A549 (cell line): ENCODE measurements at regions not wholly inside any gene's neighbourhood (a gene's known extent, or its start where the extent isn't known, plus 50 kb on each side); places are given as distances from the start of the nearest gene placed in this dataset.

Source experiments
- EHMT2 ChIP-seq: fragments of 200-600 bp; sonication (generic); IDR thresholded peaks from 2 replicates; pipeline ENCODE4 v1.6.1; 2016; ENCODE audit warnings: antibody characterized with exemption, low read depth, mild to moderate bottlenecking, moderate library complexity
- EP300 ChIP-seq, 2 experiments: fragments of >200 bp; sonication (Bioruptor Twin); formaldehyde crosslinking; IDR thresholded peaks; 2 replicates in 1 of 2; 3 replicates in 1 of 2; pipeline ENCODE4 v1.6.1; 2016 to 2017
- FOSL2 ChIP-seq, 2 experiments: fragments of 450-650 bp in 1 of 2; fragments of >200 bp in 1 of 2; sonication (Bioruptor Twin) in 1 of 2; formaldehyde crosslinking; IDR thresholded peaks; 2 replicates each; pipeline versions ENCODE4 v1.5.0 to v1.6.1; 2016 to 2020; ENCODE audit warnings: mild to moderate bottlenecking in 1 of 2, moderate library complexity in 1 of 2
- HMGXB4 ChIP-seq: fragments of 250-450 bp; sonication (Bioruptor Pico); IDR thresholded peaks from 2 replicates; pipeline ENCODE4 v1.5.0; 2021; ENCODE audit warnings: mild to moderate bottlenecking, moderate library complexity, borderline replicate concordance
- HOXA7 ChIP-seq: fragments of 250-450 bp; sonication (Bioruptor Pico); IDR thresholded peaks from 2 replicates; pipeline ENCODE4 v1.5.0; 2020; ENCODE audit warnings: mild to moderate bottlenecking, moderate library complexity
- KDM5A ChIP-seq: fragments of 200-600 bp; sonication (generic); IDR thresholded peaks from 2 replicates; pipeline ENCODE4 v1.6.1; 2016; ENCODE audit warnings: antibody characterized with exemption, mild to moderate bottlenecking
- NR3C1 ChIP-seq: fragments of >200 bp; sonication (Bioruptor Twin); formaldehyde crosslinking; IDR thresholded peaks from 3 replicates; pipeline ENCODE4 v1.6.1; 2017
- POLR2A ChIP-seq: IDR thresholded peaks from 2 replicates; pipeline ENCODE4 v1.6.1; 2012; ENCODE audit warnings: mild to moderate bottlenecking, low read length
- RAD21 ChIP-seq, 2 experiments: fragments of >200 bp in 1 of 2; sonication (Bioruptor Twin) in 1 of 2; formaldehyde crosslinking in 1 of 2; IDR thresholded peaks in 1 of 2; conservative IDR thresholded peaks in 1 of 2; 2 replicates in 1 of 2; 3 replicates in 1 of 2; pipeline ENCODE4 v1.6.1; 2012 to 2018; ENCODE audit warnings: inconsistent platforms in 1 of 2
- RCOR1 ChIP-seq: fragments of 150-350 bp; IDR thresholded peaks from 2 replicates; pipeline ENCODE4 v1.6.1; 2014; ENCODE audit warnings: antibody characterized with exemption, low read length, low read depth
- TF ChIP-seq, protein P1 (sequence below): IDR thresholded peaks from 2 replicates; pipeline ENCODE4 v1.6.1; 2012
- TF ChIP-seq, protein P2 (sequence below): fragments of >200 bp; sonication (Bioruptor Twin); formaldehyde crosslinking; IDR thresholded peaks from 3 replicates; pipeline ENCODE4 v1.5.1; 2016
- TF ChIP-seq, protein P3 (sequence below): fragments of 200-600 bp; sonication (generic); IDR thresholded peaks from 2 replicates; pipeline ENCODE4 v1.6.1; 2016; ENCODE audit warnings: antibody characterized with exemption, mild to moderate bottlenecking, moderate library complexity

DNA sequence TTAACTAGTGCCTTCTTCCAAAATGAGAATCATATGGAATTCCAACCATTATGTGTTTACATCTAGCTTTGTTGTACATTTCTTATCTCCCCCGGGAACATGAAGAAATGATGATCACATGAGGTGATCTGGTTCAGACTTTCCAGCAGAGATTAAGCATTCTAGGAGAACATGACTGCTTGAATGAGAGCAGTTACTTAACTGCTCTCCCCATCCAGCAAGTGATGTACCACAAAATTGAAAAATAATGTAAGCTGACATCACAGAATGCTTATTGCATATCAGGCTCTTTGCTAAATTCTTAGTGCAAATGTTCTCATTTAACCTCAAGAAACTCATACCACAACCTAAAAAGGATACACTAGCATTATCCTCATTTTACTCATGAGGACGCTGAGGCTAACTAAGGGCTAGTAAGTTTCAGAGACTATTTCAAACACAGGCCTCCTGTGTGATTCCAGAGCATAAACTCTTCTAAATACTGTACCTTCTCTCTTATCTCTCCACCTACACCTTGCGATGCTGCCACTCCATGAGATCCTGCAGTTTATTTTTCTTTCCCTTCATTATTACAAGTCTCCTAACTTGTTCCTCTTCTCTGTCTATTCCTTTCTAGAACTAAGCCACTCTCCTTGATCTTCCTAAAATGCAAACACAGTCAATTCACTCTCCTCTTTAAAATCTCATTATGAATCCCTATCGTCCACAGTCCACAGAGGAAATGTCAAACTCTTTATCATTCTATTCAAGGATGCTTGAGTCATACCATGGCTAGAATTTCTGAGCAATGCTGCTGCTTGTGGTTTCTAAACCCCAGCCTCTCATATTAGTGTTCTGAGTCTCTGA, 1224.8 kb upstream of the ZEB2 start:
- TF ChIP-seq HMGXB4 = no peak
- TF ChIP-seq, protein P1, sequence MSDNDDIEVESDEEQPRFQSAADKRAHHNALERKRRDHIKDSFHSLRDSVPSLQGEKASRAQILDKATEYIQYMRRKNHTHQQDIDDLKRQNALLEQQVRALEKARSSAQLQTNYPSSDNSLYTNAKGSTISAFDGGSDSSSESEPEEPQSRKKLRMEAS = no peak
- no peak for TF ChIP-seq NR3C1
- TF ChIP-seq, protein P2, sequence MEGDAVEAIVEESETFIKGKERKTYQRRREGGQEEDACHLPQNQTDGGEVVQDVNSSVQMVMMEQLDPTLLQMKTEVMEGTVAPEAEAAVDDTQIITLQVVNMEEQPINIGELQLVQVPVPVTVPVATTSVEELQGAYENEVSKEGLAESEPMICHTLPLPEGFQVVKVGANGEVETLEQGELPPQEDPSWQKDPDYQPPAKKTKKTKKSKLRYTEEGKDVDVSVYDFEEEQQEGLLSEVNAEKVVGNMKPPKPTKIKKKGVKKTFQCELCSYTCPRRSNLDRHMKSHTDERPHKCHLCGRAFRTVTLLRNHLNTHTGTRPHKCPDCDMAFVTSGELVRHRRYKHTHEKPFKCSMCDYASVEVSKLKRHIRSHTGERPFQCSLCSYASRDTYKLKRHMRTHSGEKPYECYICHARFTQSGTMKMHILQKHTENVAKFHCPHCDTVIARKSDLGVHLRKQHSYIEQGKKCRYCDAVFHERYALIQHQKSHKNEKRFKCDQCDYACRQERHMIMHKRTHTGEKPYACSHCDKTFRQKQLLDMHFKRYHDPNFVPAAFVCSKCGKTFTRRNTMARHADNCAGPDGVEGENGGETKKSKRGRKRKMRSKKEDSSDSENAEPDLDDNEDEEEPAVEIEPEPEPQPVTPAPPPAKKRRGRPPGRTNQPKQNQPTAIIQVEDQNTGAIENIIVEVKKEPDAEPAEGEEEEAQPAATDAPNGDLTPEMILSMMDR = no peak
- TF ChIP-seq HOXA7 = no peak
- TF ChIP-seq POLR2A = no peak
- no peak for TF ChIP-seq KDM5A
- no peak for TF ChIP-seq EHMT2
- TF ChIP-seq FOSL2 (IDR thresholded peaks at IDR 0.05) = no peak
- TF ChIP-seq FOSL2 (CRISPR knock-in tag; IDR thresholded peaks at IDR 0.05) = no peak
- no peak for TF ChIP-seq RCOR1
- TF ChIP-seq, protein P3, sequence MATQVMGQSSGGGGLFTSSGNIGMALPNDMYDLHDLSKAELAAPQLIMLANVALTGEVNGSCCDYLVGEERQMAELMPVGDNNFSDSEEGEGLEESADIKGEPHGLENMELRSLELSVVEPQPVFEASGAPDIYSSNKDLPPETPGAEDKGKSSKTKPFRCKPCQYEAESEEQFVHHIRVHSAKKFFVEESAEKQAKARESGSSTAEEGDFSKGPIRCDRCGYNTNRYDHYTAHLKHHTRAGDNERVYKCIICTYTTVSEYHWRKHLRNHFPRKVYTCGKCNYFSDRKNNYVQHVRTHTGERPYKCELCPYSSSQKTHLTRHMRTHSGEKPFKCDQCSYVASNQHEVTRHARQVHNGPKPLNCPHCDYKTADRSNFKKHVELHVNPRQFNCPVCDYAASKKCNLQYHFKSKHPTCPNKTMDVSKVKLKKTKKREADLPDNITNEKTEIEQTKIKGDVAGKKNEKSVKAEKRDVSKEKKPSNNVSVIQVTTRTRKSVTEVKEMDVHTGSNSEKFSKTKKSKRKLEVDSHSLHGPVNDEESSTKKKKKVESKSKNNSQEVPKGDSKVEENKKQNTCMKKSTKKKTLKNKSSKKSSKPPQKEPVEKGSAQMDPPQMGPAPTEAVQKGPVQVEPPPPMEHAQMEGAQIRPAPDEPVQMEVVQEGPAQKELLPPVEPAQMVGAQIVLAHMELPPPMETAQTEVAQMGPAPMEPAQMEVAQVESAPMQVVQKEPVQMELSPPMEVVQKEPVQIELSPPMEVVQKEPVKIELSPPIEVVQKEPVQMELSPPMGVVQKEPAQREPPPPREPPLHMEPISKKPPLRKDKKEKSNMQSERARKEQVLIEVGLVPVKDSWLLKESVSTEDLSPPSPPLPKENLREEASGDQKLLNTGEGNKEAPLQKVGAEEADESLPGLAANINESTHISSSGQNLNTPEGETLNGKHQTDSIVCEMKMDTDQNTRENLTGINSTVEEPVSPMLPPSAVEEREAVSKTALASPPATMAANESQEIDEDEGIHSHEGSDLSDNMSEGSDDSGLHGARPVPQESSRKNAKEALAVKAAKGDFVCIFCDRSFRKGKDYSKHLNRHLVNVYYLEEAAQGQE = no peak
- TF ChIP-seq RAD21 (conservative IDR thresholded peaks at IDR 0.05 in 1 of 2, IDR thresholded peaks at IDR 0.05 in 1 of 2) = no peak
- no peak for TF ChIP-seq EP300 (IDR thresholded peaks at IDR 0.05)
